HepG2 (cell line): ENCODE measurements at regions not wholly inside any gene's neighbourhood (a gene's known extent, or its start where the extent isn't known, plus 50 kb on each side); places are given as distances from the start of the nearest gene placed in this dataset.

Experiments used
- ATAC-seq: fragments of 200-7000 bp; cut with Tn5 transposase; 3 replicates; pipeline ENCODE4 v1.9.1; 2020; ENCODE audit warnings: mild to moderate bottlenecking, moderate library complexity
- BruUV-seq: library from RNA; stranded (reverse); fragments of 400-500 nt; replicated peaks from 2 replicates; lab custom pipeline; 2021; lab: Mats Ljungman, UMichigan
- CTCF ChIA-PET: fragments of 300-600 bp; formaldehyde crosslinking; extraction: SDS; loops from one replicate; lab custom pipeline; 2021; ENCODE audit warnings: low total read pairs, inconsistent platforms, low intra/inter-chr PET ratio; lab: Yijun Ruan, JAX
- POLR2A ChIA-PET: fragments of 350-600 bp; sonication (Branson Sonifier 250); formaldehyde crosslinking; loops from one replicate; lab custom pipeline; 2020; ENCODE audit warnings: antibody characterized with exemption, inconsistent platforms; lab: Yijun Ruan, JAX
- DNase-seq: peaks from one replicate; pipeline ENCODE4 v3.0.0-alpha.2; 2015; ENCODE audit warnings: low spot score
- FAIRE-seq: peaks from 3 replicates; lab custom pipeline; 2011; peaks lifted over from hg19 to GRCh38; lab: Jason Lieb, UNC
- H2AFZ ChIP-seq: one replicate; pipeline ENCODE4 v1.6.1; 2011; ENCODE audit warnings: low read length, inconsistent platforms
- H3K27ac ChIP-seq: fragments of 300-600 bp; 3 replicates; pipeline ENCODE4 v1.8.0; 2011; ENCODE audit warnings: mixed run types, mild to moderate bottlenecking, mixed read lengths, low read length, inconsistent platforms; ENCODE audit not compliant: insufficient read depth; ENCODE audit errors: extremely low read length
- H3K27me3 ChIP-seq, 2 experiments: fragments of 200-600 bp in 1 of 2; 2 replicates in 1 of 2; 3 replicates in 1 of 2; pipeline versions ENCODE4 v1.6.0 to v1.8.0; 2011; ENCODE audit warnings: low read length in 2 of 2, mild to moderate bottlenecking in 2 of 2, moderate library complexity in 2 of 2, inconsistent platforms in 1 of 2; ENCODE audit not compliant: insufficient read depth in 2 of 2, control insufficient read depth in 1 of 2
- H3K36me3 ChIP-seq, 2 experiments: fragments of 200-600 bp in 1 of 2; replicated peaks in 1 of 2; 2 replicates in 1 of 2; 3 replicates in 1 of 2; pipeline versions ENCODE4 v1.5.1 to v1.8.0; 2011; ENCODE audit warnings: low read length in 2 of 2, inconsistent platforms in 1 of 2; ENCODE audit not compliant: insufficient read depth in 2 of 2, control insufficient read depth in 1 of 2
- H3K4me1 ChIP-seq: 2 replicates; pipeline ENCODE4 v1.5.1; 2012; ENCODE audit warnings: low read length, inconsistent platforms; ENCODE audit not compliant: insufficient read depth
- H3K4me2 ChIP-seq: 2 replicates; pipeline ENCODE4 v1.6.0; 2011; ENCODE audit warnings: low read depth, low read length, inconsistent platforms
- H3K4me3 ChIP-seq, 3 experiments: fragments of 200-600 bp in 1 of 3; sonication (generic), shearing (Covaris generic) in 1 of 3; replicated peaks in 1 of 3; 2 replicates each; pipeline ENCODE4 v1.5.1; 2011 to 2016; ENCODE audit warnings: low read length in 3 of 3, inconsistent platforms in 2 of 3, low read depth in 2 of 3, mild to moderate bottlenecking in 2 of 3, control low read depth in 1 of 3, mixed read lengths in 1 of 3; ENCODE audit not compliant: insufficient read depth in 1 of 3
- H3K79me2 ChIP-seq: one replicate; pipeline ENCODE4 v1.6.1; 2011; ENCODE audit warnings: low read length, inconsistent platforms; ENCODE audit not compliant: insufficient read depth
- H3K9ac ChIP-seq: 2 replicates; pipeline ENCODE4 v1.6.0; 2011; ENCODE audit warnings: mild to moderate bottlenecking, low read depth, low read length, inconsistent platforms; ENCODE audit not compliant: insufficient read depth
- H3K9me3 ChIP-seq: 2 replicates; pipeline ENCODE4 v1.5.1; 2012; ENCODE audit warnings: mild to moderate bottlenecking, low read length
- H4K20me1 ChIP-seq: 2 replicates; pipeline ENCODE4 v1.6.0; 2011; ENCODE audit warnings: inconsistent platforms, mild to moderate bottlenecking, low read length, moderate library complexity; ENCODE audit not compliant: insufficient read depth
- FOXJ3 ChIP-seq: sonication (generic); formaldehyde crosslinking; IDR thresholded peaks from 2 replicates; pipeline ENCODE4 v1.4.0; 2020; ENCODE audit warnings: missing genetic modification reagents, mild to moderate bottlenecking, borderline replicate concordance
- HOXA7 ChIP-seq: sonication (generic); formaldehyde crosslinking; IDR thresholded peaks from 2 replicates; pipeline ENCODE4 v1.8.1; 2022; ENCODE audit warnings: mild to moderate bottlenecking, missing genetic modification reagents, moderate library complexity
- IRF2 ChIP-seq: IDR thresholded peaks from 2 replicates; pipeline ENCODE4 v1.6.1; 2018; ENCODE audit warnings: missing genetic modification reagents, missing compliant biosample characterization
- MAF1 ChIP-seq: sonication (generic); formaldehyde crosslinking; IDR thresholded peaks from 2 replicates; pipeline ENCODE4 v1.5.0; 2020; ENCODE audit warnings: missing genetic modification reagents, borderline replicate concordance
- NONO ChIP-seq, 2 experiments: fragments of 450-650 bp in 1 of 2; sonication (generic) in 1 of 2; formaldehyde crosslinking in 1 of 2; IDR thresholded peaks in 1 of 2; conservative IDR thresholded peaks in 1 of 2; 2 replicates each; pipeline versions ENCODE4 v1.6.1 to v1.8.0; 2017 to 2022; ENCODE audit warnings: mild to moderate bottlenecking in 1 of 2, missing genetic modification reagents in 1 of 2, moderate library complexity in 1 of 2
- SRSF9 ChIP-seq: fragments of 200-400 bp; formaldehyde crosslinking; IDR thresholded peaks from 2 replicates; pipeline ENCODE4 v1.6.1; 2018; ENCODE audit warnings: borderline replicate concordance, mild to moderate bottlenecking, low read depth, low read length; ENCODE audit not compliant: insufficient read depth, poor library complexity, severe bottlenecking
- ZFP82 ChIP-seq: sonication (generic); formaldehyde crosslinking; IDR thresholded peaks from 2 replicates; pipeline ENCODE4 v1.5.1; 2020; ENCODE audit warnings: mild to moderate bottlenecking, missing genetic modification reagents, borderline replicate concordance
- ZNF12 ChIP-seq: sonication (generic); formaldehyde crosslinking; IDR thresholded peaks from 2 replicates; pipeline ENCODE4 v1.5.0; 2020; ENCODE audit warnings: missing genetic modification reagents
- ZNF468 ChIP-seq: sonication (generic); formaldehyde crosslinking; IDR thresholded peaks from 2 replicates; pipeline ENCODE4 v1.8.0; 2022; ENCODE audit warnings: mild to moderate bottlenecking, moderate library complexity, missing genetic modification reagents
- ZNF510 ChIP-seq: sonication (generic); formaldehyde crosslinking; IDR thresholded peaks from 2 replicates; pipeline ENCODE4 v1.4.0; 2020; ENCODE audit warnings: low read depth, mild to moderate bottlenecking, missing genetic modification reagents
- WGBS: methylation state at CpG from one replicate; pipeline ENCODE4 v1.1.6; 2017; ENCODE audit warnings: low lambda C conversion rate; 5-methylcytosine and 5-hydroxymethylcytosine counted together
- in situ Hi-C: cut with HindIII; loops from 2 replicates; pipeline ENCODE4 v1.10.0; 2017; ENCODE audit warnings: low pct_unique_long_range_greater_than_20kb; ENCODE audit not compliant: extremely low pct_ligation_motif_present
- intact Hi-C: fragments of 100-400 bp; cut with micrococcal nuclease; formaldehyde crosslinking; loops from one replicate; pipeline ENCODE4 v1.10.0; 2022; ENCODE audit not compliant: unreplicated experiment
- TF ChIP-seq, protein P1 (sequence below): sonication (generic); formaldehyde crosslinking; IDR thresholded peaks from 2 replicates; pipeline ENCODE4 v1.5.1; 2020; ENCODE audit warnings: missing genetic modification reagents, mild to moderate bottlenecking, borderline replicate concordance
- TF ChIP-seq, protein P2 (sequence below): IDR thresholded peaks from 2 replicates; pipeline ENCODE4 v1.6.1; 2016; ENCODE audit warnings: low read depth
- TF ChIP-seq, protein P3 (sequence below): sonication (generic); formaldehyde crosslinking; IDR thresholded peaks from 2 replicates; pipeline ENCODE4 v1.8.0; 2022; ENCODE audit warnings: low read depth, missing genetic modification reagents

DNA sequence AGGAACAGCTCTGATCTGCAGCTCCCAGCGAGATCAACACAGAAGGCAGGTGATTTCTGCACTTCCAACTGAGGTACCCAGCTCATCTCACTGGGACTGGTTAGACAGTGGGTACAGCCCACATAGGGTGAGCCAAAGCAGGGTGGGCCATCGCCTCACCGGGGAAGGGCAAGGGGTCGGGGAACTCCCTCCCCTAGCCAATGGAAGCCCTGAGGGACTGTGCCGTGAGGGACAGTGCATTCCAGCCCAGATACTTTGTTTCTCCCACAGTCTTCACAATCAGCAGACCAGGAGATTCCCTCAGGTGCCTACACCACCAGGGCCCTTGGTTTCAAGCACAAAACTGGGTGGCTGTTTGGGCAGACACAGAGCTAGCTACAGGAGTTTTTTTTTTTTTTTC is 555.9 kb downstream of the BCOR start:
- Histone ChIP-seq H4K20me1 (no peaks in the 10 kb centered on the region), H3K27me3 (no peaks in the 10 kb centered on the region; a peak in 1 of 5 replicates), H3K9ac (no peak overlapping the region), H3K4me2 (no peak overlapping the region), H3K4me1 (no peaks in the 10 kb centered on the region), H3K79me2 (no peaks in the 10 kb centered on the region), H2AFZ (no peak overlapping the region), H3K9me3 (no peaks in the 10 kb centered on the region), H3K4me3 (no peak overlapping the region), H3K36me3 (no peaks in the 10 kb centered on the region), H3K27ac (no peak overlapping the region)
- 0% methylated on average over 1 of the region's 5 CpGs for WGBS
- intact Hi-C loops (no loop called here), in situ Hi-C loops (no loop called here)
- BruUV-seq: no TSS peak
- ATAC-seq (no peak), FAIRE-seq (no peak), DNase-seq (no peak)
- no peak for TF ChIP-seq MAF1 (CRISPR knock-in tag)
- POLR2A ChIA-PET: no interaction called here
- CTCF ChIA-PET: no interaction called here

GRCh38 chrX:39542316-39542715 is 555.4 kb downstream of the BCOR start:
- no peak overlapping the region for H3K4me2 ChIP-seq
- H3K27ac ChIP-seq: no peak overlapping the region
- BruUV-seq: no TSS peak
- FAIRE-seq (no peak), ATAC-seq (no peak), DNase-seq (no peak)
- no peak overlapping the region for H3K4me3 ChIP-seq
- no CpG with 5 or more reads among the region's 12 CpGs for WGBS
- no peaks in the 10 kb centered on the region for H3K79me2 ChIP-seq
- H2AFZ ChIP-seq: no peak overlapping the region
- H3K36me3 ChIP-seq: no peaks in the 10 kb centered on the region
- no peaks in the 10 kb centered on the region for H4K20me1 ChIP-seq
- no peak overlapping the region for H3K9ac ChIP-seq
- H3K4me1 ChIP-seq: no peaks in the 10 kb centered on the region
- intact Hi-C loops (no loop called here), in situ Hi-C loops (no loop called here)
- no peaks in the 10 kb centered on the region for H3K9me3 ChIP-seq
- no peaks in the 10 kb centered on the region; a peak in 1 of 5 replicates for H3K27me3 ChIP-seq
- CTCF ChIA-PET: no interaction called here
- POLR2A ChIA-PET: no interaction called here
- no peak for TF ChIP-seq SRSF9
- no peak for TF ChIP-seq ZNF12
- no peak for TF ChIP-seq HOXA7 (CRISPR knock-in tag)
- TF ChIP-seq, protein P1, sequence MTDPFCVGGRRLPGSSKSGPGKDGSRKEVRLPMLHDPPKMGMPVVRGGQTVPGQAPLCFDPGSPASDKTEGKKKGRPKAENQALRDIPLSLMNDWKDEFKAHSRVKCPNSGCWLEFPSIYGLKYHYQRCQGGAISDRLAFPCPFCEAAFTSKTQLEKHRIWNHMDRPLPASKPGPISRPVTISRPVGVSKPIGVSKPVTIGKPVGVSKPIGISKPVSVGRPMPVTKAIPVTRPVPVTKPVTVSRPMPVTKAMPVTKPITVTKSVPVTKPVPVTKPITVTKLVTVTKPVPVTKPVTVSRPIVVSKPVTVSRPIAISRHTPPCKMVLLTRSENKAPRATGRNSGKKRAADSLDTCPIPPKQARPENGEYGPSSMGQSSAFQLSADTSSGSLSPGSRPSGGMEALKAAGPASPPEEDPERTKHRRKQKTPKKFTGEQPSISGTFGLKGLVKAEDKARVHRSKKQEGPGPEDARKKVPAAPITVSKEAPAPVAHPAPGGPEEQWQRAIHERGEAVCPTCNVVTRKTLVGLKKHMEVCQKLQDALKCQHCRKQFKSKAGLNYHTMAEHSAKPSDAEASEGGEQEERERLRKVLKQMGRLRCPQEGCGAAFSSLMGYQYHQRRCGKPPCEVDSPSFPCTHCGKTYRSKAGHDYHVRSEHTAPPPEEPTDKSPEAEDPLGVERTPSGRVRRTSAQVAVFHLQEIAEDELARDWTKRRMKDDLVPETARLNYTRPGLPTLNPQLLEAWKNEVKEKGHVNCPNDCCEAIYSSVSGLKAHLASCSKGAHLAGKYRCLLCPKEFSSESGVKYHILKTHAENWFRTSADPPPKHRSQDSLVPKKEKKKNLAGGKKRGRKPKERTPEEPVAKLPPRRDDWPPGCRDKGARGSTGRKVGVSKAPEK (CRISPR knock-in tag): no peak
- TF ChIP-seq ZFP82 (CRISPR knock-in tag): no peak
- TF ChIP-seq, protein P2, sequence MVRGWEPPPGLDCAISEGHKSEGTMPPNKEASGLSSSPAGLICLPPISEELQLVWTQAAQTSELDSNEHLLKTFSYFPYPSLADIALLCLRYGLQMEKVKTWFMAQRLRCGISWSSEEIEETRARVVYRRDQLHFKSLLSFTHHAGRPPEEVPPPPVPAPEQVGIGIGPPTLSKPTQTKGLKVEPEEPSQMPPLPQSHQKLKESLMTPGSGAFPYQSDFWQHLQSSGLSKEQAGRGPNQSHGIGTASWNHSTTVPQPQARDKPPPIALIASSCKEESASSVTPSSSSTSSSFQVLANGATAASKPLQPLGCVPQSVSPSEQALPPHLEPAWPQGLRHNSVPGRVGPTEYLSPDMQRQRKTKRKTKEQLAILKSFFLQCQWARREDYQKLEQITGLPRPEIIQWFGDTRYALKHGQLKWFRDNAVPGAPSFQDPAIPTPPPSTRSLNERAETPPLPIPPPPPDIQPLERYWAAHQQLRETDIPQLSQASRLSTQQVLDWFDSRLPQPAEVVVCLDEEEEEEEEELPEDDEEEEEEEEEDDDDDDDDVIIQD (CRISPR knock-in tag): no peak
- no peak for TF ChIP-seq IRF2 (CRISPR knock-in tag)
- no peak for TF ChIP-seq ZNF510 (CRISPR knock-in tag)
- TF ChIP-seq ZNF468 (CRISPR knock-in tag): no peak
- TF ChIP-seq NONO (IDR thresholded peaks at IDR 0.05): no peak
- TF ChIP-seq NONO (CRISPR knock-in tag; conservative IDR thresholded peaks at IDR 0.05): no peak
- no peak for TF ChIP-seq FOXJ3 (CRISPR knock-in tag)
- TF ChIP-seq, protein P3, sequence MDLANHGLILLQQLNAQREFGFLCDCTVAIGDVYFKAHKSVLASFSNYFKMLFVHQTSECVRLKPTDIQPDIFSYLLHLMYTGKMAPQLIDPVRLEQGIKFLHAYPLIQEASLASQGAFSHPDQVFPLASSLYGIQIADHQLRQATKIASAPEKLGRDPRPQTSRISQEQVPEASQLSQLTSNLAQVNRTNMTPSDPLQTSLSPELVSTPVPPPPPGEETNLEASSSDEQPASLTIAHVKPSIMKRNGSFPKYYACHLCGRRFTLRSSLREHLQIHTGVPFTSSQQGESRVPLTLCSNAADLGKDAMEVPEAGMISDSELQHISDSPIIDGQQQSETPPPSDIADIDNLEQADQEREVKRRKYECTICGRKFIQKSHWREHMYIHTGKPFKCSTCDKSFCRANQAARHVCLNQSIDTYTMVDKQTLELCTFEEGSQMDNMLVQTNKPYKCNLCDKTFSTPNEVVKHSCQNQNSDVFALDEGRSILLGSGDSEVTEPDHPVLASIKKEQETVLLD (CRISPR knock-in tag): no peak
